ENCODE measurements at regions not wholly inside any gene's neighbourhood (a gene's known extent, or its start where the extent isn't known, plus 50 kb on each side); places are given as distances from the start of the nearest gene placed in this dataset.
A peak's percentile ranks its signal among the peaks of the same experiment; 100 is the strongest.

DNA sequence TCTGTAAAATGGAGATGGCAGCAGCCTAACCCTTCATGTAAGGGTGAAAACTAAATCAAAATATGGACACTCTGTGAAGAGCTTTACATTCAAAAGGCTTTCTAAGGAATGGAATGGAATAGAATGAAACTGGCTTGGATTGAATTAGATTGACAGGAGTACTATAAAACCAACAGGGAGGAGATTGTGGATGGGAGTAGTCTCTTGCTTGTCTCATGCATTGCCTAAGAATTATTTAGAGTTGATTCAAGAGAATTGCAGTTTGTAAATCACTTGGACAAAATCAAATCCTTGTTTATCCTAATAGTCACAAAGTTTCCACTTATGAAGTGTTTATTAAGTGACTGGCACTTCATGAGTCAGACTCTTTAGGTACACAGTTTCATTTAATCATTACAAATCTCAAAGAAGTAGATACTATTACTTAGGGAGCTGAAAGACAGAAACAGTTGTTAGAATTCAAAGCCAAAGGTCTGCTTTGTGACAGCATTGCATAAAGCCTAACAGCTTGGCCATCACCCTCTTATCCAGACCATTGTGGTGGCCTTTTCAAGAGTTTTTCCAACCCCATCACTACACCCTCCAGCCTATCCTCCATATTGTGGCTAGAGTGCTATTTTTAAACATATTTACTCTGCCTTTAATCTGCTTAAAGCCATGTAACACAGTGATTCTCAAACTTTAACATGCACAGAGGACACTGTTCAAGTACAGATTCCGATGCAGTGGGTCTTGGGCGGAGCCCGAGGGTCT lies 91.9 kb upstream of the GHITM start:
- DNase-seq (ENCODE audit: low spot score), result no peak

DNA sequence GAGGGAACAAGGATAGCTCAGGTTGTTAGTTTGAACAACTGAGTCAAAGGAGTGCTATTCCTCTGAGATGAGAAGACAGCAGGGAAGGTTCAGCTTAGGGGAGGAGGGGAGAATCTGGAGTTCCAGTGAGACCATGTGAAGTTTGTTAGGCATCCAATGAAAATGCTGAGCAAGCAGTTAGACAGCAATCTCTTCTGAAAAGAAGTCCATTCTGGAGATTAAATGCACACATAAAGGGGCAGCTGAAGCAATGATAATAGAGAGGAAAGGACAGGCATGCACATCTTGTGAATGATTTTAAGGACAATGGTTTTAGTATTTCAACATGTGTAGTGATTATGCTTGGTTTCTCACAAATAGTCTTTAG lies 89.7 kb upstream of the GHITM start:
- DNase-seq (ENCODE audit: low spot score), result no peak

DNA sequence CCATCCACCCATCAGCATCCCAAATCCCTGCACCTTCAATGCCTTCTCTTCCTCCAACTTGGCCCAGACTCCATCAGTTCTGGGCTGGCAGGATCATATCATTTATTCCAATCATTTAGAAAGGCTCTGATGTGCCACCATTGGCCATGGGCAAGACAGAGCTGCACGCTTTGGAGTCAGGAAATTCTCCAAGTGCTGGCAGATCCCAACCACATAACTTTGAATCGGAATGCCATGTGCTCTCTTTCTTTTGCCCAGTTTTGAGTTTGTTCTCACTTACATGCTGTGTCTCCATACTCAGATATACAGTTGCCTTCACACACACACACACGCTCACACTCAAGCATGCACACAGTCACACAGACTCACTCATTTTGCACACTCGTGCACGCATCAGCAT lies 85.7 kb upstream of the GHITM start:
- DNase-seq (ENCODE audit: low spot score), result no peak

DNA sequence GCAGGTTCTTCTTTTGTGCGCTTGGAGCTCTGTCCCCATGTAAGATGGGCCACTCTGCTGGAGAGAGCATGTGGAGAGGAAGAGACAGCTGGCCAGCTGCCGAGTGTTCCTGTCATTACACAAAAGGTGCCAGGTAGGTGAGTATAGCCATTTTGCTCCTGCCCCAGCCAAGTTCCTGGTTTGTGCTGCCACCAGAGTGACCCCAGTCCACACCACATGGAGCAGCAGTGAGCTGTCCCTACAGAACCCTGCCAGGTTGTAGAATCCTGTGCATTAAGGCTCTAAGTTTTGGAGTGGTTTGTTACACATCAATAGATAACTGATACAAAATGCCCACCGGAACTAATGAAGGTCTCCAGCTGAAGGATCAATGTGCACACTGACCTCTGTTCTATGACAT lies 84.6 kb upstream of the GHITM start:
- no peak for DNase-seq (ENCODE audit: low spot score)

DNA sequence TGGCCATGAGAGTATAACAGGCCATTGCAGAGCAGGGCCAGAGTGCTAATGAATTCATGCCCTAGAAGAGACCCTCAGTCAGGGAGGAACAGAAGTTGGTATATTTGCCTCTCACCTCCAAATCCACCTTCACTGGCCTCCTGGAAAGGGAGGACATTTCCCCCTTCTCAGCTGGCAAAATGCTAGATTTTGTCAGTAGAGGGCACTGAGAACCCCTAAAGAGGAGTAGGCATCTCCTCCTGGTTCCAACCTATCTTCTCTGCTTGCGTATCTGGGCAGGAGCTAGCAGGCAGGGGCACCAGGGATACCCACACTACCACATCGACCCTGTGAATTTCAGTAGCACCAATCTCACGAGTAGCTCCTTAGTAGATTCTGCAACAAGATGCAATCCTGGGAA lies 79.8 kb upstream of the GHITM start:
- DNase-seq (ENCODE audit: low spot score), result no peak

DNA sequence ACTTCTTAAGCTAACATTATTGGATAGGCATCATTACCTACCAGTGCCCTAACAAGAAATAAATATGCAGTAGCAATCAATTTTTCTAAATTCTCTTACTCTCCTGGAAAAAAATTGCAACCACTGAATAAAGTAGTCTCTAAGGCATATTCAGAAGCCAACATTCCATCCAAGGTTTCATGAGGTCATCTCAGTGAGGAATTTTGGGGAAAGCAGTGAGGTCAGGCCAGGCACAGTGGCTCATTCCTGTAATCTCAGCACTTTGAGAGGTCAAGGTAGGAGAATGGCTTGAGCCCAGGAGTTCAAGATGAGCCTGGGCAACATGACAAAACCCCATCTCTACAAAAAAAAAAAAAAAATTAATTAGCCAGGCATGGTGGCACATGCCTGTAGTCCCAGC lies 75.9 kb upstream of the GHITM start:
- DNase-seq (ENCODE audit: low spot score), result no peak

DNA sequence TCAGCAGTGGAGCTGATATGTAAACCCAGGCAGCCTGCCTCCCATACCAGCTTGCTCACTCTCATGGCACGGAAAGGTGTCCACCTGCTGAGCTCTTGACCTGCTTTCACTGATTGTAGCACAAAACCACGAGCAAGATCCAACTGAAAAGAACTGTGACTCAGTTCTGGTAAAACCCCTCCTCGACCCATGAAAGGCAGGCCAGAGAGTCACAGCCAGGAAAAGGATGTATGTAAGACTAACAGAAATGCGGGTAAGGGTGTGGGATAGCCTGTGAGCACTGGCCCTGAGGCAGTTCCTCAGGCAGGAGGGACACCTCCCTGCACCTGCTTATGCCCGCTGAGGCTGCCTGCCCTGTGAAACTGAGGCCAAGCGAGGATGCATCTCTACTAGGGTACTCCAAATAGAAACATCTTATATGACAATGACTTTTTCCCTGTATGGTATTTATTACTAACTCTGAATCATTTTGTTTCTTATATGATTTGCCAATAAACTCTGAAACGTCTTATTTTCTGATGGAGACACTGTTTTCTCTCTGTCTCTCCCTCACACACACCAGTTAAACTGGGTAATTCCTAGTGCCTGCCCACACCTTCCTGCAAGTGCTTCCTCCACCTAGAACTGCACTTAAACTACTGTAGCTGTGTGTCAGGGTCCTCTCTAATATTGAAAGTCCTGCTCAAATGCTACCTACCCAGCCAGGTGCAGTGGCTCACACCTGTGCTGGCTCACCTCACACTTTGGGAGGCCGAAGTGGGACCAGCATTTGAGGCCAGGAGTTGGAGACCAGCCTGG lies 73.3 kb upstream of the GHITM start:
- DNase-seq (ENCODE audit: low spot score), result no peak

DNA sequence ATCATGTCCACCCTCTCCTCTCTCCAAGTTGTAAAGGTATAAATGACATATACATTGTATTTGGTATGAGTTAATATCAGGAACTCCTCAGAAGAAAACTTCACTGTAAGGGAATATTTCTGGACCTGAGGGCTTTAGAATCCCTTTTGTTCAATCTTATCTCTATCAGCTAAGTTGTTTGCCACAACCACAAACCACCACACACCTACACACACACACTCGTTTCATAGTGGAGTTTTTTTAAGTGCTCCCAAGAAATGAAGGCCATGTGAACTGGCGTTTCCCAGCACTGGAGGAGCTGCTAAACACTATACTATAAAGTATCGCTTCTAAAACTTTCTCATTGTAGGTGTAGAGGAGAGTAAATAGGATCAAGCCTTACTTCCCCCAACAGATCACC lies 64.8 kb upstream of the GHITM start:
- no peak for DNase-seq (ENCODE audit: low spot score)

DNA sequence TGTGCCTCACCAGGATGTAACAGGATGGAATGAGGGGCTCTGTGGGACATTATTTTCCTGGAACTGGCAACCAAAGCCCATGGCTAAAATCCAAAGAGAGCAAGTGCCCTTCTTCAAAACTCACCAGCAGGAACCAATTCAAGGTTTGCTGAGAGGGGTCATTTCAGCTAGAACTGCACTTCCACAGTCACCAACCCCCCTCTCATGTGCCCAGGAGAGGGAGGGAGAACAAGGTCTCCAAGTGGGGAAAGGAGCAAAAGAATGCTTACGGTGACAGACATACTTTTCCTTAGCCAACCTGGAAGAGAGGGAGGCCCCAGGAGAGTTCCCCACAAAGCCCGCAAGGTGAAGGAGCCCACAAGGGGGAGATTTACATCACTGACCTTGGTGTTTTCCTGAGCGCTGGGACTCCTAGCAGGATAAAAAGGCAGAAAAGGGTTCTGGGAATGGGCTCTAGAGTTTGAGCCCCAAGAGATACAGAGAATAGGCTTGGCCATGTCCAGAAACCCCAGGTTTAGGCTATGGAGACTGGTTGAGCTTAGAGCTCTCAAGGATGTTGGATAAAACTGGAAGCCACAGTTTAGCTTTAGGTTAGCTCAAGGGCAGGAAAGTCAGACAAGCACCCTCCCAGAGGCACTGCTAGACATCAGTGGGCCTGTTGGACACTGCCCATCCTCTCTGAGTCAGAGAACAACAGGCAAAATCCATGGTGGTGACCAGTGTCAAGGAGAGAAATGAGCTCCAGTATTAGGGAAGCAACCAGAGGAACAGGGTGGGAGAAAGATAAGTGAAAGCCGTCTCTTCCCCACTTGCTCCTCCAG lies 63.9 kb upstream of the GHITM start:
- DNase-seq (ENCODE audit: low spot score), result no peak

DNA sequence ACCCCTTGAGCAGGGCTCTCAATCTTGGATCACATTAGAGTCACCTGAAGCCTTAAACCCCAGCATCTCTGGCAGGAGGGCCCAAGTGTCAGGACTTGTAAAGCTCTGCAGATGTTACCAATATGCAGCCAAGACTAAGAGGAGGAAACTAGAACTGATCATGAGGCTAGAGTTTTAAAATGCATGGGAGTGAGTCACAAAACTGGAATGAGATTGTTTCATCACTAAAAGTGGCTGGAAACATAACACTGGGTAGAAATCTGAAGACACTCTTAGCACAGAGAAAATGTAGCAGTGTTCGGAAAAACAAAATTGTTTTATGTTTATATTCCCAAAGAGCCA lies 63.3 kb upstream of the GHITM start:
- no peak for DNase-seq (ENCODE audit: low spot score)

DNA sequence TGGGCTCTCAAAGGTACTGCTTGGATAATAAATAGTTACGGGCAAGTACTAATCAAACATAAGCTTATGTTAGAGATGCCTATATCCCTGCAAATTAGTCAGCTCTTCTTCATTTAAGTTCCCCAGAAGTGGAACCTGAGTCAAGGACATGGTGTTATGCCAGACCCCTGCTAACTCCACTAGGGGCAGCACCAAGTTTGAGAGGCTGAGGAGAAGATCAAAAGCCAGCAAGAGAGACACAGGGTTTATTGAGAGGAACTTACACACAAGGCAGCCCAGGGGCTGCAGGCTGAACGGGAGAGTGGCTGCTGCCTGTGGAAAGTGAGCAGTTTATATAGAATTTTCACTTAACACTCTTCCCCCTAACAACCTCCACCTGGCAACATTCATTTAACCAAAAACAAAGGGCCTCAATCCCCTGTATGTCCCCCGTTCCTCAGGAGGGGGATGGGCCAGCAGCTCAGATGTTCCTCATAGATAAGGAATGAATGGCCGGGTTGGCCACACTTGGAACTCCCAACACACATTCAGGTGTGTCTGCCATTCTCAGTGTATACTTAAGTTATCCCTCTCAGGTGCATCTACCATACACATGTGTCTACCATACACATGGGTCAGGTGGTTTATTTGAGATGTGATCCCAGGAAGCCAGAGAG lies 62.6 kb upstream of the GHITM start:
- DNase-seq (ENCODE audit: low spot score), result peak; percentile 51

DNA sequence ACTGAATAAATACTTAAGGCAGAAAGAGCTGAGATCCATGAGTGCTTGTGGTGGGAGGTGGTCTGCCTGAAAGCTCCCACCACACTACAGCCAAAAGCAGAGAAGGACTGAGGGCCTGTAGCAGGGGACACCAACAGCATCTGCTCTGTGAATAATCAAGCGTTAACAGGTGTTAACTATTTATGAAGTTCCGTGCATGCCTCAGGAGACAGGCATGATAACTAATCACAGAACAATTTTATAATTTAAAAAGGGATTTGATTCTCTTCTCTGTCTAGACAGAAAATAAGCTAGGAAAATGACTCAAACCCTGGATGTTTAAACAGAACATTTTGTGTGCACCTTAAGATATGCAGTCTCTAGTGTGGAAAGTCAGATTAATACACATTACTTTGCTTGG lies 61.5 kb upstream of the GHITM start:
- DNase-seq (ENCODE audit: low spot score), result no peak

DNA sequence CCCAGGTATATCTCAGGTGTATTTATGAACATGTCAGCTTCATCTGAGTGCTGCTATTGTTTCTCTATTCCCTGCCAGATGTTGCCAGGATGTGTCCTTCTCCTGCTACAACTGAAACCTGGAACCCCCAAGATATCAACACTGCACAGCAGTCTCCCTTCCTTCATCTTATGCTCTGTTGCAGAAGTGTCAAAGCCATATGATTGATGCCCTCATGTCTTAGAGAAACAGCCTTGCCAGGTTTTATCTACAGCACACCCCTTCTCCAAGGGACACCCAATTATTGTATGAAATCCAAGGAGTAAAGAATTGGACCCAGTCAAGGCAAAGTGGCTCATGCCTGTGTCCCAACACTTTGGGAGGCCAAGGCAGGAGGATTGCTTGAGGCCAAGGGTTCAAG lies 60.5 kb upstream of the GHITM start:
- DNase-seq (ENCODE audit: low spot score), result no peak

DNA sequence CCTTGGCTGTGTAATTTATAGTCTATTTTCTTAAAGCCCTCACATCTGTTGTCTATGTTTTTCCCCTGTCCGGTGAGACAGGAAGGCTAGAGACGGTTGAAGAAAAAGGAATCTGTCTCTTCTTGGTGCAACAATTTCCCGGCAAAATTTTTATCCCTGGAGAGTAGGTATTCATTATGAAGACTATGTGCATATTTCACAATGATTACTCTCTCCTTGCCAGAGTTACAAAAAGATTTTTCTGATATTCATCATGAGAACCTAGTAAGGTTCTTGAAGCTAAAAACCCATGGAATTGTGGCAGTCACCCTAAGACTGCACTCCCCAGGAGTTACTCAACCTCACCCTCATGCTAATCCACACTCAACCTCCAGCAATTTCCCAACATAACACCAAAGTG lies 55.0 kb upstream of the GHITM start:
- no peak for DNase-seq (ENCODE audit: low spot score)

DNA sequence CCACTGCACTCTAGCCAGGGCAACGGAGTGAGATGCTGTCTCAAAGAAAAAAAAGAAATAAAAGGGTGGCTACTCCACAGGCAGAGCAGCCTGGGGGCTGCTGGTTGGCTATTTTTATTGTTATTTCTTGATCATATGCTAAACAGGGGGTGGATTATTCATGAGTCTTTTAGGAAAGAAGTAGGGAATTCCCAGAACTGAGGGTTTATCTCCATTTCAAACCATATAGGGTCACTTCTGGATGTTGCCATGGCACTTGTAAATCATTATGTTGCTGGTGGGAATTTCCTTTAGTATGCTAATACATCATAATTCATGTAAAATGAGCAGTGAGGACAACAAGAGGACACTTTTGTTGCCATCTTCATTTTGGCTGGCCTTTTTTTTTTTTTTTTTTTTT lies 52.1 kb upstream of the GHITM start:
- no peak for DNase-seq (ENCODE audit: low spot score)

DNA sequence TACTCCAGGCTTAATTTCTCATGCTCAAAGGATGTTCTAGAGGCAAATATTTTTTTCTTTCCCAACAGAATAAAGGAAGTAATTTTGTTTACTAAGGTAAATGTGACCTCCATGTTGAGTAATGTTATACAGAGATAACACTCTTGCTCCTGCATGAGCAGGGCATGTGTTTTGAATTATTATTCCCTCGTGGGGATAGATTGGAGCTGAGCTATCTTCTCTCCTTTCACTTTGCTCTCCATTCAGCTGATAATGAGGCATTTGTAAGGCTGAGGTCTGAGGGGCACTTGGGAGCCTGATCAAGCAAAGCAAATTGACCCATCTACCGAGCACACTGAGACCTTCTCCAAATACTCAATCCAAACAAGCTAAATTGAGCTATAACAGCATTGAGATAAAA lies 50.7 kb upstream of the GHITM start:
- DNase-seq (ENCODE audit: low spot score), result no peak

DNA sequence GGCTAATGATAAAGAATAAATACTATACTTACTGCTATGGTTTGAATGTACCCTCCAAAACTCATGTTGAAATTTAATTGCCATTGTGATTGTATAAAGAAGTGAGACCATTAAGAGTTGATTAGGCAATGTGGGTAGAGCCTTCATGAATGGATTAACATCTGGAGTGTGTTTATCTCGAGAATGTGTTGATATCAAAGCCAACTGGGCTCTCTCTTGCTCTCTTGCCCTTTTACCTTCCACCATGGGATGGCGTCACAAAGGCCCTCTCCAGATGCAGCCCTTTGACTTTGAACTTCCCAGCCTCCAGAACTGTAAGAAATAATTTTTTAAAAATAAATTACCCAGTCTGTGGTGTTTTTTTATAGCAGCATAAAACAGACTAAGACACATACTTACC lies 50.1 kb upstream of the GHITM start:
- DNase-seq (ENCODE audit: low spot score), result no peak
